ENCODE measurements at regions not wholly inside any gene's neighbourhood (a gene's known extent, or its start where the extent isn't known, plus 50 kb on each side); places are given as distances from the start of the nearest gene placed in this dataset.

DNA sequence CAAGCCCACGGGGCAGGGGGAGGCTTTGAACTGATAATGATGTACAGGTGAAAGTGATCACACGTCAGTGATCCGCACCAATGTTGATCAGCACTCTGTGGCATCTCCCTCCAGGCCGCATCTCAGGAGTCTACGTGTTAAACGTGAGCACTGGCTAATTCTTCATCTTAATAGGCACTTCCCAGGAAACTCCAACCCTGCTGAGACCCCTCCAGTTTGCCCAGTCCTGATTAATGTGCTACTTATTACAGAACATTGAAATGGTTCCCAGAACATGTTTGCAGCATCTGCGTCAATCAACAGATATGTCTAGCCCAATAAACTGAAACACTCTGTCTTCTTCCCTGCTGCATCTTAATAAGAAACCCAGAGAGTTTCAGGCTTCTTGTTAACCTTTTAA is 298.4 kb downstream of the DEPDC1B start:
- ChIA-PET POLR2A (no interaction called here), CTCF (no interaction called here)
- H3K9me3 ChIP-seq (ENCODE audit: control insufficient read depth in 1 of 2, insufficient read depth in 1 of 2, low read length in 2 of 2) = peaks cover 0 to 4% of the 10 kb centered on the region in 2 experiments
- H3K27ac ChIP-seq (ENCODE audit: low read depth in 1 of 2, low read length in 2 of 2) = no peak overlapping the region
- no peaks in the 10 kb centered on the region for H3K4me1 ChIP-seq (ENCODE audit: insufficient read depth, low read length)
- ATAC-seq (ENCODE audit: poor library complexity) (no peak), DNase-seq (no peak)
- no peak overlapping the region for H3K4me3 ChIP-seq (ENCODE audit: low read length)
- H3K27ac Mint-ChIP-seq = no peak overlapping the region
- TF ChIP-seq, protein P1, sequence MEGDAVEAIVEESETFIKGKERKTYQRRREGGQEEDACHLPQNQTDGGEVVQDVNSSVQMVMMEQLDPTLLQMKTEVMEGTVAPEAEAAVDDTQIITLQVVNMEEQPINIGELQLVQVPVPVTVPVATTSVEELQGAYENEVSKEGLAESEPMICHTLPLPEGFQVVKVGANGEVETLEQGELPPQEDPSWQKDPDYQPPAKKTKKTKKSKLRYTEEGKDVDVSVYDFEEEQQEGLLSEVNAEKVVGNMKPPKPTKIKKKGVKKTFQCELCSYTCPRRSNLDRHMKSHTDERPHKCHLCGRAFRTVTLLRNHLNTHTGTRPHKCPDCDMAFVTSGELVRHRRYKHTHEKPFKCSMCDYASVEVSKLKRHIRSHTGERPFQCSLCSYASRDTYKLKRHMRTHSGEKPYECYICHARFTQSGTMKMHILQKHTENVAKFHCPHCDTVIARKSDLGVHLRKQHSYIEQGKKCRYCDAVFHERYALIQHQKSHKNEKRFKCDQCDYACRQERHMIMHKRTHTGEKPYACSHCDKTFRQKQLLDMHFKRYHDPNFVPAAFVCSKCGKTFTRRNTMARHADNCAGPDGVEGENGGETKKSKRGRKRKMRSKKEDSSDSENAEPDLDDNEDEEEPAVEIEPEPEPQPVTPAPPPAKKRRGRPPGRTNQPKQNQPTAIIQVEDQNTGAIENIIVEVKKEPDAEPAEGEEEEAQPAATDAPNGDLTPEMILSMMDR (IDR thresholded peaks at IDR 0.05) = no peak
- no peaks in the 10 kb centered on the region for H3K27me3 Mint-ChIP-seq
- no peak overlapping the region for H3K4me3 Mint-ChIP-seq
- no peaks in the 10 kb centered on the region for H3K36me3 Mint-ChIP-seq (ENCODE audit: low read depth)
- peaks cover 9% of the 10 kb centered on the region for H3K9me3 Mint-ChIP-seq
- no peaks in the 10 kb centered on the region for H3K4me1 Mint-ChIP-seq (ENCODE audit: low read depth)
- no peaks in the 10 kb centered on the region for H3K27me3 ChIP-seq (ENCODE audit: control insufficient read depth in 1 of 2, insufficient read depth in 2 of 2, low read length in 2 of 2)
- no peaks in the 10 kb centered on the region for H3K36me3 ChIP-seq (ENCODE audit: insufficient read depth, low read length)
- intact Hi-C loops (cut with DNase I, micrococcal nuclease) = no loop called here

DNA sequence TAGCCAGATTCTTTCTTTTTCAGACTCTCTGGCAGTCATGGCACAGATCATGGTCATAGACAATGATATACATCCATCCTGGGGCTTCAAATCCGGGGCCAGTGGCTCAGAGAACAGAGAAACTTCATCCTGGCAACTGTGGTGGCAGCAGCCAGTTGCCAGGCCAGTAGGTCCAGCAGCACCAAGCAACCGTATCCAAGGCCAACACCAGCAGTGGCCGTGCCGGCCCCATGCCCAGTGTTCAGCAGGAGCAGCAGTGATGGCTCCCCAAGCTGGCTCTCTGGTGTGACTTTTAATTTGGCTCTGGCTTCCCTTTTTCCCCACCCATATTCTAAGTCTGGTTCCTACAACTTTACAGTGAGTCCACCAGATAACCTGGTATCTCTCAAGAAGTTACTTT is 300.5 kb downstream of the DEPDC1B start:
- no peaks in the 10 kb centered on the region for H3K4me1 Mint-ChIP-seq (ENCODE audit: low read depth)
- CTCF ChIA-PET = no interaction called here
- H3K27ac Mint-ChIP-seq = no peak overlapping the region
- H3K27me3 ChIP-seq (ENCODE audit: control insufficient read depth in 1 of 2, insufficient read depth in 2 of 2, low read length in 2 of 2) = no peaks in the 10 kb centered on the region
- intact Hi-C loops (cut with DNase I, micrococcal nuclease) = no loop called here
- H3K4me3 ChIP-seq (ENCODE audit: low read length) = no peak overlapping the region
- TF ChIP-seq, protein P1 (IDR thresholded peaks at IDR 0.05) = no peak
- H3K36me3 Mint-ChIP-seq (ENCODE audit: low read depth) = no peaks in the 10 kb centered on the region
- ATAC-seq (ENCODE audit: poor library complexity) (no peak), DNase-seq (no peak)
- no peak overlapping the region for H3K4me3 Mint-ChIP-seq
- no peaks in the 10 kb centered on the region for H3K4me1 ChIP-seq (ENCODE audit: insufficient read depth, low read length)
- POLR2A ChIA-PET = no interaction called here
- H3K36me3 ChIP-seq (ENCODE audit: insufficient read depth, low read length) = no peaks in the 10 kb centered on the region
- H3K27me3 Mint-ChIP-seq = no peaks in the 10 kb centered on the region
- no peak overlapping the region for H3K27ac ChIP-seq (ENCODE audit: low read depth in 1 of 2, low read length in 2 of 2)
- peaks cover 3% of the 10 kb centered on the region for H3K9me3 Mint-ChIP-seq
- H3K9me3 ChIP-seq (ENCODE audit: control insufficient read depth in 1 of 2, insufficient read depth in 1 of 2, low read length in 2 of 2) = peaks cover 0 to 4% of the 10 kb centered on the region in 2 experiments

DNA sequence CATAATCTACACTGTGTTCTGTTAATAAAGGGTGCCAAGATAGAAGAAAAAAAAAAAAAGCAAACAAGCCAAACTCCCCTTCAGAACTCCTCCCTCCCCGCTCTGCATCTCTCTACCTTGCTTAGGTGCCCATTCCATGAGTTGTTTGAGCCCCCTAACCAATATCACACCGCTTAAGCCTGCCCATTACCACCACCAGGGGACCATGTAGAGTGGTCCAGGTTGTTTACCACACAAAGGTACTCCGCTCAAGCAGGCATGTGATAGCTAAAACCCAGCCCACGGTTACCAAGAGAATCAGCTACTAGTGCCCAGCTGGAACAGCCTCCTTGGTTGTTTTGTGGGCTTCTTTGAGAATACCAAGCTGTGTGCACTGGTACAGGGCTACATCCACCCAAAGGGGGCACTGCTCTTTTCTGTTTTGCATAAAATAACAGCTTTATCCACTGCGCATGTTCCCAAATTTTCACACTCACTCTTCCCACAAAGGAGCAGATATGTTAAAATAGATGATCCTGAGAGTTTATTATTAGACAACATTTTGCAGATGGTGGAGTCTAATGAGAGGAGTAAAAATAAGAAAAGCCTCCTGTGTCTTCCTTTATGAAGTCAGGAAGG is 304.1 kb downstream of the DEPDC1B start:
- Mint-ChIP-seq H3K4me3 (no peak overlapping the region), H3K27ac (no peak overlapping the region), H3K4me1 (ENCODE audit: low read depth) (no peaks in the 10 kb centered on the region), H3K27me3 (no peaks in the 10 kb centered on the region), H3K9me3 (no peaks in the 10 kb centered on the region), H3K36me3 (ENCODE audit: low read depth) (no peaks in the 10 kb centered on the region)
- DNase-seq (no peak), ATAC-seq (ENCODE audit: poor library complexity) (no peak)
- Histone ChIP-seq H3K4me3 (ENCODE audit: low read length) (no peak overlapping the region), H3K9me3 (ENCODE audit: control insufficient read depth in 1 of 2, insufficient read depth in 1 of 2, low read length in 2 of 2) (peaks cover 0 to 4% of the 10 kb centered on the region in 2 experiments), H3K27ac (ENCODE audit: low read depth in 1 of 2, low read length in 2 of 2) (no peak overlapping the region), H3K36me3 (ENCODE audit: insufficient read depth, low read length) (no peaks in the 10 kb centered on the region), H3K4me1 (ENCODE audit: insufficient read depth, low read length) (no peaks in the 10 kb centered on the region), H3K27me3 (ENCODE audit: control insufficient read depth in 1 of 2, insufficient read depth in 2 of 2, low read length in 2 of 2) (no peaks in the 10 kb centered on the region)
- ChIA-PET CTCF (no interaction called here), POLR2A (no interaction called here)
- intact Hi-C loops (cut with DNase I, micrococcal nuclease) = no loop called here
- TF ChIP-seq, protein P1 (IDR thresholded peaks at IDR 0.05) = no peak
